ELR (cell line): ENCODE measurements at regions not wholly inside any gene's neighbourhood (a gene's known extent, or its start where the extent isn't known, plus 50 kb on each side); places are given as distances from the start of the nearest gene placed in this dataset.
"Not testable (repeated sequence)": the region's sequence is repeated elsewhere in the genome, so short reads cannot be mapped to it uniquely, and the experiment has no call there.

Experiments
- DNase-seq: peaks from one replicate; pipeline ENCODE4 v3.0.0-alpha.2; 2015; ENCODE audit warnings: low read depth

DNA sequence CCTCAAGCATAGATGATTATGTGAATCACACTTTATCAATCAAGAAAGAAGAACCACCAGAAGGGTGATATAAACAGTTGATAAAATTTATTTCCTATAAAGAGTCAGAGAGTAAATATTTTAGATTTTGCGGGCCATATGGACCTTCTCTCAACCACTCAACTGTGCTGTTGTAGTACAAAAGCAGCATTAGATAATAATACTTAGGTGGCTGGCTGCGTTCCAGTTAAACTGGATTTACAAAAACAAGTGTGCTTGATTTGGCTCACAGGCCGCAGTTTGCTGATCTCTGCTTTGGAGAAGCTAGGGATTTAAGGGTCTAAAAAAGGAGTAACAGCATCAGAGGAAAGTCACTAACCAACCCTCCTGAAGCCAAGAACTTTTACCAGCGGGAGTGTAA lies 1406.0 kb downstream of the KCNT2 start:
- DNase-seq = no peak

DNA sequence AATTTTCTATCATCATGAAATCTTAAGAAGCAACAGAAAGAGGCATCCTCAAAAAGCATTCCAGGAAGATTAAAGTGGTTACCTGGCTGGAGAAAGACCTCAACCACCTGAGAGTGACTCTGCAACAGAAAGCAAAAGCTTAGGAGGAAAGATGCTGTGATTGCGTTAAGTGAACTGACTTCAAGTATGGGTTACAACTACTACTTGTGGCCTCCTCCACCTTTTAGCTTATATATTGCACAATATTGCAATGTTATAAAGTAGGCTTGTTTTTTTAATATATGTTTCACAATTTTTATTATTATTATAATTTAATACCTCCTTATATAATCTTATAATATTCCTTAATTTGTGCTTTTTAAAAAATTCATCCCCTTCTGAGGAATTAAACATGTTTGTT lies 1407.5 kb downstream of the KCNT2 start:
- DNase-seq = no peak

DNA sequence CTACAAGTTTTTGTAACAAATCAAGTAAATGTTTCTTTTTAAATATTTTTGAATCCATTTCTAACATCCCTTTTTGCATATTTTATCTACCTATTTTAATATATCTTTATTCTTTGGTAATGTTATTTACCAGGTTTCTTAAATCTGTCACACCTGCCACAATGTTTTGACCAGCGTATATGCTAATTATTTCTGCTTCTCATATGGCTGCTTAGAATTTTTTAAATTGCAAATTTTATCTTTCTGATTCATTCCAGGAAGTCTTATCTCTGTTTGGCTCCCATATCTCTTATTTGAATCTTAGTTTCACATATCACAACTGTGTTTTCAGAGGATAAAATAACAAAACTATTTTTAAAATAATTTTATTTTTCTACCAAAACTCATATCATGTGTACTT lies 1411.1 kb downstream of the KCNT2 start:
- DNase-seq = no peak

DNA sequence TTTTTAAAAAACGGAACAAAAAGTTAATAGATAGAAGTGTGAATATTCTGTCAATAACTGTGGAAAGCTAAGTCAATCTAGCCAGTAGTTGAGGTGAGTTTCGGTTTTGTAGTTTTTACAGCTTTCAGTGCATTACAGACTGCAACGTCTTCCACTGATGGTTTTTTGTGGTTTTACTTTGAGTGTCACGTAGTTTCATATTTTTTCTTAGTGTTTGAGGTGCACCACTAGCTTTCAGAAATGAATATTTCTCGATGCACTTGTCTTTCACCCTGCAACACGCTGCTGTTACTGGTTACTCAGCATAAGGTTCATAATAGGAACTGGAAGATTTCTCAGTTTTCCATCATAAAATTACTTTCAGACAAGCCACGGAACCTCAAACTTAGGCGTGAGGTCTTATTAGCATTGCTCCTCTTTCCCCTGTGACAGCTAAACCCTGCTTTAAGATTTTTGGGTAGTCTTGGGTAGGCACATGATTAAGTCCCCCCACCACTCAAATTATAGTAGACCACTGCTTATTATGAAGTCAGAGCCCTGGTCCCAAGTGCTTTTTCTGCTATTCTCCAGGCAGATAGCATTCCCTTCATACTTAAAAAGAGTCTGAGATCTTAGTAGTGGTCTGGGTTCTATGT lies 1412.7 kb downstream of the KCNT2 start:
- DNase-seq = peak; percentile 3

DNA sequence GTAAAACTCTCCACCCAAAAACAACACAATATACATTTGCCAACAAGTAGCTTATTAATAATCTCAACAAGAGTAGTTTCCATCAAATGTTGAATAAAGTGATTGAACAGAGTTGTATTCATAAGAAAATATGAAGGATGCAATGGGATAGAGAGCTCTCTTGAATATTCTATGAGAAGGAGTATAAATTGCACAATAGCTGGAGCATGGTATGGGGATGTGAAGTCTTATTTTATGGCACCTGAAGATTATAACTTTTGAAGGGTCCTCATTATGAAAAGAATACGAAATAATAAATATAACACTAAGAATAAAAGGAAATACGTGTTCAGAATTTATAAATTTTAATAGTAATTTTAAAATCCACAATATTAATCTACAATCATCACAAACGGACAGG lies 1415.1 kb downstream of the KCNT2 start:
- no peak for DNase-seq

DNA sequence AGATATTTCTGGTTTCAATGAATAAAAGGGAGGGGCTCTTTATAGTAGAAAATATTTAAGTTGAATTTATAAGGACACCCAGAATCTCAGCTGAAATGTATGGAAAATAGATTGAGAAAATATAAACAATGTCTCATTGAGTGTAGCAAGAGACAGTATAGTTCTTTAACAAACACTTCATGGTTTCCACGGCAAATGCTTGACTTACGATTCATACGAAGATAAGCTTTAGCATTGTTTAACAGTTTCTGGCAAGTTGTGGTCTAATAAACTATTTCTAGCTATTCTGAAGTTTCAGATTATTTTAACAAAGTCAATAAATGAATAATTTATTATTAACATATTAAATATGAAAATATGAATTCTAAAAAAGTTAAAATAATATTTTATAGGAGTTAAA lies 1419.4 kb downstream of the KCNT2 start:
- DNase-seq = peak; percentile 50

DNA sequence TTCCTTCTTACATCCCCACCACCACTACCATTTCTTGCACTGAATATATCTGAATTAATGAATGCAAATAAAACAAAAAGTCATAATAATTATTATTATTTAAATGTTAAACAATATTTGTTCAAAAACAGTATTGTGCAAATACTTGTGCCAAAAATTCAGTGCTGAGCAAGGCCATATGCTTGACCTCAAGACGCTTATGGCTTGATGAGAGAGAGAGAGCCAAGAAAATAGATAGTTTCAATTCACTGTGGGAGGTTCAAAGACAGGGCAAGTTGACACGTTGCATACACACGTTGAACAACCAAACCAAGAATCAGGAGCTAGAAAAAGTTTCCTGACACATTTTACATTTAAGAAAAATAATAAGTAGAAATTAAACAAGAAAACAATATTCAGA lies 1421.7 kb downstream of the KCNT2 start:
- no peak for DNase-seq

DNA sequence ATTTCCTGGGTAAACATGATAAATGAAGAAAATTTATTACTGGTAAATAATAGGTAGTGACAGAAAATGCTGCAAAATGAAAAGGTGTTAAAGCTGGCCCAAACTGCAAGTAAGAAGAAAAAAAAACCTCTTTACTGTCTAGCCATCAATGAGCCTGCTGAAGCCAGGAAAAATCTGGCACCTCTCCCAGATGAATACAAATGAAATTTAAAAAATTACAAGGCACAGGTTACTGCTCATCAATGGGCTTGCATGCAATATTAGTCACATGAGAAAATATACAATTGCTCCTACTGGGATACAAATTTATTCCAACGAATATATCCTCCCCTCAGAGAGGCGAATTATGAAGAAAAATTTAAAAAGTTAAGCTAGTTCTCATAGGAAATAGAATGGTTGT lies 1422.5 kb downstream of the KCNT2 start:
- no peak for DNase-seq

DNA sequence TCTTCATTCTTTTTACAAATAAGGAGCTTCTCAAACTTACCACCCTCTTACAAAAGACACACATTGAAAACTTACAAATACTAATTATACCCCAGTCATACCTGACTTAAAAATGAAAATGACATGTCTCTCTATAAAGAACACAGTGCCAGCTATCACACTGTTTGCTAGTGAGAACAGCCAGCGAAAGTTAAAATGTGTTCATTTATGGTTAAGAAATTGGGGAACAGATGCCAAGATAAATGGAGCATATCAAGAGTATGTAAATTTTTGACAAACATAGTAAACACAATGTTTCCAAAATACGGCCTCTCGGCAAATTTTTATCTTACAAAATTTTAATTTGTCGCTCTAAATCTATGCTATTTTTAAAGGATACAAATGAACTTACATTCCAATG lies 1422.9 kb downstream of the KCNT2 start:
- DNase-seq = no peak

DNA sequence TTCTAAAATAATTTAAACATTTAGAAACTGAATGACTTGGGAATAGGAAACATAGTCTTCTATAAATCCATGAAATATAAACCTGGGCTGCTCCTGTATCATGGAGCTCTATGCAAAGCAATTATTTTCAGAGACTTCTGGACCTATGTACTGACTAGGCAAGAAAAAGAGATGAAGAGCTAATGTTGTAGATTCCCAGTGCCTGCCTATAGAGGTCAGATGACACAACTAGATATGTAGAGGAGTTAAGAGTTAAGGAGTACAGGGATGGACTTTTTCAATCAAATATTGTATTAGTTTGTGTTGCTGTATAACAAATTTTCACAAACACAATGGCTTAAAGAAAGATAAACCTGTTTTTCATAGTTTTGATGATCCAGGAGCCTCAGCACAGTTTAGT lies 1434.5 kb downstream of the KCNT2 start:
- DNase-seq = no peak

DNA sequence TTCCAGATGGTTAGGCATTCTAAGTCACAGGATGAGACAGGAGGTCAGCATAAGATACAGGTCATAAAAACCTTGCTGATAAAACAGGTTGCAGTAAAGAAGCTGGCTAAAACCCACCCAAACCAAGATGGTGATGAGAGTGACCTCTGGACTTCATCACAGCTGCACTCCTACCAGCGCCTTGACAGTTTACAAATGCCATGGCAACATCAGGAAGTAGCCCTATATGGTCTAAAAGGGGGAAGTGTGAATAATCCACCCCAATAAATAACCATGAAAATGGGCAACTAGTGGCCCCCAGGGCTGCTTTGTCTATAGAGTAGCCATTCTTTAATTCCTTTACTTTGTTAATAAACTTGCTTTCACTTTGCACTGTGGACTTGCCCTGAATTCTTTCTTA lies 1448.4 kb downstream of the KCNT2 start:
- DNase-seq = not testable (repeated sequence)

DNA sequence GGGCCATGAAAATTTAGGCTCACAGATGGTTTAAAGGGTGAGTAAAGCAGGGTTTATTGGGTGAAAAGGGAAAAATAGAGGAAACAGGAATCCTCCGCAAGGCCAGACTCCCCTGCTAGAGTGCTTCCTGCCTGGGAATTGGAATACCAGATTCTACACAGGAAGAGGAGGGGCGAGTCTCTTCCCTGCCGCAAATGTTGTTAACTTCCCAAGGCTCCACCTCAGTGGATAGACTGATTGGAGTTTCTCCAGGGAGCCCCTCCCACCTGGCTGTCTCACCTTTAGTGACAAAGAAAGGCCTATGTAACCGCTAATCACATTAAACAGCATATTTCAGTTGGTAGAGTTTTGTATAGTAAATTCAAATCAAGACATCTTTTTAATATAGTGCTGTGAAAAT lies 1450.1 kb downstream of the KCNT2 start:
- no peak for DNase-seq

DNA sequence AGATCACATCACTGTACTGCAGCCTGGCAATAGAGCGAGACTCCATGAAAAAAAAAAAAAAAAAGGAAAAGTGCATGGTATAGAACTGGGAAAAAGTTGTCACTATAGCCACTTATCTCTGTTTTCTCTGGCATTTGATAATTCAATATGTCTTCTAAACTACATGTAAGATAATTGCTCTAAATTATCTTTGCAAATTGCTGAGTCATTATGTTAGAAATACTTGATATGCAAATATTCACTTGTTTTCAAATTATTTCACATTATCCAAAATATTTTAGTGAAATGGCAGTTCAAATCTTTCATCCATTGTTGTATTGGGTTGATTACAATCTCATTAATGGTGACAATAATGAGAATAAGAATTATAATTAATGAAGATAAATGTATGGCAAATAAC lies 1455.1 kb downstream of the KCNT2 start:
- DNase-seq = no peak

DNA sequence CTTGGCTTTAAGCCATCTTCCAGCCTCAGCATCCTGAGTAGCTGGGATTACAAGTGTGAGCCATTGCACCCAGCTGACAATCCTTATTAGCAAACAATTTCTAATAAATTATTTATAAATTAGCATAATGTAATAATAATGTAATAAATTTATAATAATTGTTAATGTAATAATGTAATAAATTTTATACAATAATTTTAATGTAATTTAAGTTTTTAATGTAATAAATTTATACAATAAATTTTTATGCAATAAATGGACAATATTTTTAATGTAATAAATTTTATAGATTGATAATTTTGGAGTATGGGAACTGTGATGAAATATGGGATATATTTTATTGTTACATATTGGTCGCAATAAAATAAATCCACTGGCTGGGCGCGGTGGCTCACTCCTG lies 1457.5 kb downstream of the KCNT2 start:
- no peak for DNase-seq

DNA sequence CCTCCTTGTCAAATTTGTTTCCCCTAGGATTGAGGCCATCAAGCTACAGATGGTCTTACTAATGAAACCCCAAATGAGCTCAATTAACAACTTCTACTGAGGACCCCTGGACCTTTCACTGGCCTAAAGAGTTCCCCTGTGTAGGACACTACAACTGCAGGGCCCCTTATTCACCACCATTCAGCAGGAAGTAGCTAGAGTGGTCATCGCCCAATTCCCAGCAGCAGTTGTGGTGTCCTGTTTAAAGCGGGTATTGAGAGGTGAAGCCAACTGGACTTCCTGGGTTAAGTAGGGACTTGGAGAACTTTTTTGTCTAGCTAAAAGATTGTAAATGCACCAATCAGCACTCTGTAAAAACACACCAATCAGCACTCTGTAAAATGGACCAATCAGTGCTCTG lies 1466.9 kb downstream of the KCNT2 start:
- peak; percentile 2 for DNase-seq

DNA sequence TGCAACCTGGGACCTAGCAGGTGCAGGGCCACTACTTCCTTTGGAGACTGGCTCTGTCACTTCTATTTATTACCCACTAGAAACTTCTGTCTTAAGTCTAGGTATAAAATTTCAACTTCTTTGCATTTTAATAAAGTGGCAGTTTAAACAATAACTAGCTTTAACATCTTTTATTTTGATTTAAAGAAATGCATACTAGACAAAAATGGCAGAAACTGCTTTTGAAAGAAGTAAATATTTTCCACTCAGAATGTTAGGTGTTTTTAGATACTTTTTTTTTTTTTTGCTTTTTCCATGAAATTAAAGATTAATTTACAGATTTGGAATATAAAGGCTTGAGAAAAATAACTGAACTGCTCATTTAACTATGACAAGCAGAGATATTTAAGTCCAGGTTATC lies 1477.6 kb downstream of the KCNT2 start:
- DNase-seq = no peak

DNA sequence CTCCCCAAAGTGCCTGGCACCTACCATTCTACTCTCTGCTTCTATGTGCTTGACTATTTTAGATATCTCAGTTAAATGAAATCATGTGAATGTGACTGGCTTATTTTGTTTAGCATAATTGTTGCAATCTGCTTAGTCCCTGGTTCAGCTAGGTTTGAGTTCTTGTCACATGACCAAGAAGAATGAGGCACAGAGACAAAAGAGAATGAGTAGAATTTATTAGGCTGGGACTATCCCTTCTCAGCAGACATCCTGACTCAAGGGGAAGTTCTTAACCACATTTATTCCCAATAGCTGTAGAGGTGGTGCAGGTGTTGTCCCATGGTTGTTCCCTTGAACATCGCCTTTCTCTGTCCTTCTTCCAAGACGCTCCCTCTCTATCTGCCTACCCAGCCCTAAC lies 1485.7 kb downstream of the KCNT2 start:
- no peak for DNase-seq

DNA sequence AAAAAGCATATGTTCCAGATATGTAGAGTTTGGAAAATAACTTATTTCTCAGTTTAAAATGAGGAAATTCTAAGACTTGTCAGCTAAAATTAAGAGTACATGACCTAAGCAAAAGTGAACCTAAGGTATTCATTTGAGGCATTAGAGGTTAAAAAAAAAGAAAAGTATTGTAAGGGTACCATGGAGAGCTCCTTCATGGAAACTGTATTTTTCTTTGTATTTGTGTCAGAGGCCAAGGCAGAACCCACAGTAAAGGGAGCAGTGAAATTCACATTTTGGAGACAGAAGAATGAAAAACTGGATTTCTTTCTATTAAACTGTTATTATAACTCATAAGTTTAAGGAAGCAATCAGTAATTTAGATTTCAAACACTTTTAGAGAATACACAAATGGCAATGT lies 1494.8 kb downstream of the KCNT2 start:
- DNase-seq = peak; percentile 13

DNA sequence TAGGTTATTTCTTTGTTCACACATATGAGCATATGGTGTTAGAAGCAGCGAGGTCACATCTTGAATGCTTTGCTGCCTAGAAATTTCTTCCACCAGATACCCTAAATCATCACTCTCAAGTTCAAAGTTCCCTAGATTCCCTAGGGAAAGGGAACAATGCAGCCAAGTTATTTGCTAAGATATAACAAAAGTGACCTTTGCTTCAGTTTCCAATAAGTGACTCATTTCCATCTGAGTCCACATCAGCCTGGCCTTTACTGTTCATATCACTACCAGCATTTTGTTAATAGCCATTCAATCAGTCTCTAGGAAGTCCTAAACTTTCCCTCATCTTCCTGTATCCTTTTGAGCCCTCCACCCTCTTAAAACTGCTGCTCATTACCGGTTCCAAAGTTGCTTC lies 1502.5 kb downstream of the KCNT2 start:
- DNase-seq = peak; percentile 12

DNA sequence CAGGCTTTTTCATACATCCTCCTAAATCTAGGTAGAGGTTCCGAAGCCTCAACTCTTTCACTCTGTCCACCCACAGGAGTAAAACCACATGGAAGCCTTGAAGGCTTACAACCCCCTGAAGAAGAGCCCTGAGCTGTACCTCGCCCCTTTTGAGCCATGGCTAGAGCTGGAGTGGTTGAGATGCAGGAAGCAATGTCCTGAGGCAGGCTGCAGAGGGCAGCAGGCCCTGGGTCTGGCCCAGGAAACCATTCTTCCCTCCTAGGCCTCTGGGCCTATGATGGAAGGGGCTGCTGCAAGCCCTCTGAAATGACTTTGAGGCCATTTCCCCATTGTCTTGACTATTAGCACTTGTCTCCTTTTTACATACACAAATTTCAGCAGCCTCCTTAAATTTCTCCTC lies 1503.0 kb downstream of the KCNT2 start:
- no peak for DNase-seq

DNA sequence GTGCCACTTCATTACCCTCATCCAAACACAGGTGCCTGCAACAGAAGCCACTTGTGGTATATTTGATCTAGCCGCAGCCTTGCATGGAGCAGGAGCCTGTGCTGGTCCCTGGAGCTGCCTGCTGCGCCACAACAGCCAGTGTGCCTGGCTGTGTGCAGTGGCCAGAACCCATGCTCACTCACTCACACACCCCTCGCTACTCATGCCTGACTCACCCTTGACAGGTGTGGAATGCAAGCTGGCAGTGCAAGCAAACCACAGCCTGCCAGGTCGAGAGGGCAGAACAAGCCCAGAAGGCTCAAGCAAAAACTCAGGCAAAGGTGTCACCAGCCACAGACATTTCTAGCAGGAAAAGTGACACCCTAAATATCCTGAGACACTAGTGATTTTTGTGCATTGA lies 1510.9 kb downstream of the KCNT2 start:
- peak; percentile 57 for DNase-seq

DNA sequence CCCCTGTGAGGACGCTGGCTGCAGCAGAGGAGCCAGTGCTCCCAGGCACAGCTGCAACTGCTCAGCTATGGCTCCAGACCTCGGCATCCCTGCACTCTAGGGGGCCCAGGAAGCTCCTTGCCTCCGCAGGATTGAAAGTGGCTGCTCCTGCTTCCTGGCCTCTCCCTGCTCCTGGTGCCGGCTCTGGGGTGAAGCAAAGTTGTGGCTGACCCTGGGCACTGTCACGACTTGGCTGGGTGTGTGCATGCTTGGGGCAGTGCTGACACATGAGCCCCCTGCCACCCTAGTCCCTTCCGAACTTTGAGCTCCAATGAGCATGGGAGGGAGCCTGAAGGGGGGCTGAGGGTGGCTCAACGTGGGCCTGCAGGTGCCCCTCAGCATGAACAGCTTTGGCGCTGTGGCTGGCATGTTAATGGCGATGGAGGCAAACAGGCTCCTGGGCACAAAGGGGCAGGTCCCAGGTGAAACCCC lies 1512.2 kb downstream of the KCNT2 start:
- no peak for DNase-seq

DNA sequence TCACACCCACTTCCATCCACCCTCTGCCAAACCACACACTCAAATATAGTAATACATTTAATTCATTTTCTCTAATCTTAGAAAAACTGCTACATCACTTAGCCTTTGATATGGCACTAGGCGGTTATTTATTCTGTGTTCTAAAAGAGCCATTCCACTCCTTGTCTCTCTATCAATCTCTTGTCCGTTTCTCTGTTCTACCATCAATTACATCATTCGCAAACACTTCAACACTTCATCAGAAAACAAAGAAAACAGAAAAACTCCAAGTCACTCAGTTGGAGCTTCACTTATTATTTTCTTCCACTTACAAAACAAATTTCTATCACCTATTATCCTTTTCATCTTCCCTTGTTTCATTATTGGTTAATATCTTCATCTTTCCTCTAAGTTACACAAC lies 1523.0 kb downstream of the KCNT2 start:
- no peak for DNase-seq

DNA sequence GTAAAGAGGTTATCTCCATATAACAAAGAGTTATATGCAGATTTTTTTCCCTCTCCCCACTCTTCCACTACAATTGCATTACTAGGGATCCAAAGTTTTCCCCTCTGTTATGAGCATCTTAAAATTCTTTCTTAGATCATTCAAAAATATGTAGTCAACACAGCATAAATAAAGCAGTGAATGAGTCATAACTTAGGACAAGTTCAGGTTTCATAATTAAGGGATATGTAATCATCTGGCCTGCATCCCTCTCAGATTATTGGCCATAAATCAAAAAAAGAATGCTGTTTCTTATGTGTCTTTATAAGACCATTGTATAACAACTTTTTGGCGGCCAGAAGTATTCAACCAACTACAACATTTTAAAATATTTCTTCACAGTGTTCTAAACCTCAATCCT lies 1526.1 kb downstream of the KCNT2 start:
- DNase-seq = peak; percentile 56

DNA sequence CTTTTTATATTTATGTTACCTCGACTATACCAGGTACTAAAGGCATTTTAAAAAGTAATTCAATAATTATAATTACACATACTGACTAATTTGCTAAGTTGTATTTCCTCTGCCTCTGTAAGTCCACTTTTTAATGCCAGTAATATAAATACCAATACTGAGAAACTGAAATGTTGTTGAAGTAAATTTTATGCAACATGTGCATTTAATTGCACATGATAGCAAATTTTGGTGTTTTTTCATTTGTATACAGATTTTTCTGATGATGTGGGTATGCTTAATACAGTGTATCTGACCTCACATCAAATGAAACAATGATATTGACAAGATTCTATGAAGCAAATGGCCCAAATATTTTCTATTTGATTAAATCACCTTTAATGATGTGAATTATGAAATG lies 1531.6 kb downstream of the KCNT2 start:
- no peak for DNase-seq
